GM19455 (cell line): ENCODE measurements at regions not wholly inside any gene's neighbourhood (a gene's known extent, or its start where the extent isn't known, plus 50 kb on each side); places are given as distances from the start of the nearest gene placed in this dataset.
"Not testable (repeated sequence)": the region's sequence is repeated elsewhere in the genome, so short reads cannot be mapped to it uniquely, and the experiment has no call there.

Source experiments
- ATAC-seq: cut with Tn5 transposase; IDR thresholded peaks from one replicate; pipeline ENCODE4 v1.9.1; 2021; ENCODE audit not compliant: unreplicated experiment

- no peak for ATAC-seq
These were observed 237.6 kb upstream of the JARID2 start for GRCh38 chr6:15008269-15008668.

DNA sequence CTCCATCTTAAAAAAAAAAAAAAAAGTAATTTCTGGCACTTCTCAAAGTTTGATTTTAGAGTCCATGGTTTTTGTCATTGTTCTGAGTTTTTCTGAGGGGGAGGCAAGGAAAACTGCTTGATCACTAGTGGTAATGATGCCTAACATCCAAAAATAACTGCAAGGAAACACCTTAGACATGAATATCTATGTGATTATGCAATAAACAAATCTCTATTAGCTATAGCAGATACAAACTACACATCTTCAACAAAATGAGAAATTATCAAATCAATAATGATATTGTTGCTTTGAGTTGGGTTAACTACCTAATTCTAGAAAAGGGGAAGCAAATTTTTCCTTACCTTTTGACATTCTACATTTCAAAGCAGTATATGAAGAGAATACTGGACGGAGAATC lies 230.9 kb upstream of the JARID2 start:
- no peak for ATAC-seq

DNA sequence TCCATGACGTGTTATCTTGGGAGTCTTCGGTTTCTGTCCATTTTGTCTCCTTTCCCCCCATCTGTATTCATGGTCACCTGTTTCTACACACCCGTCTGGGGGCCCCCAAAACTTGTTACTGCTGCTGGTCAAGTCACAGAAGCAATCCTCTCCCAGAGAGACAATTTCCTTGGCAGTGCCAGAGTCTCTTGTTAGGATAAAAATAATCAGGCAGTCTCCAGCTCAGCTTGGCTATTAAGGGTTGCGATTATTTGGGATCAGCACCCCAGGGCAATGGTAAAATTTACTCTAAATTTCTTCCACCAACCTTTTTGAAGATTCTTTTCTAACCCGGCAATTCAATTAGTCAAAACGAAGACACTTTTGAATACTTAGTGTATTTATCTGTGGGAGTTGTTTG lies 229.1 kb upstream of the JARID2 start:
- no peak for ATAC-seq

DNA sequence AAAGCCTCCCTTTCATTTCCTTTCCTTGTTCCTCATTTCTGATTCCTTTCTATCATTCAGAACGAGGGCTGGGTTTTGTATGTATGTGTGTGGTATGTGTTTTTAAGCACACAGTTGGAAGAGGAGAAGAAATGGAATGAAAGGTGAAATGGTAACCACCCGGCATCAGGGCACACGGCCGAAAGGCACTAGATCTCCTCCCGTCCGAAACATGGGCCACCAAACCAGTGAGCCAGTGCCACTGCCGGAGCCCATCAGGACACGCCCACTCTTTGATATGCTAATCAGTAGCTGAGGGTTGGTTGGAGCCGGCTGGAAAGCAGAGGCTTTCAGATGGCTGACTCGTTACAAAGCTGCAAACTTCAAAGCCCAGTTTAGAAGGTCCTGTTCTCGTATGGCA lies 228.6 kb upstream of the JARID2 start:
- no peak for ATAC-seq

- no peak for ATAC-seq
These were observed 228.1 kb upstream of the JARID2 start for GRCh38 chr6:15017803-15018202.

GRCh38 chr6:15020119-15020770 lies 225.6 kb upstream of the JARID2 start:
- ATAC-seq: no peak

- ATAC-seq: no peak
These were observed 224.8 kb upstream of the JARID2 start for GRCh38 chr6:15021074-15021473.

DNA sequence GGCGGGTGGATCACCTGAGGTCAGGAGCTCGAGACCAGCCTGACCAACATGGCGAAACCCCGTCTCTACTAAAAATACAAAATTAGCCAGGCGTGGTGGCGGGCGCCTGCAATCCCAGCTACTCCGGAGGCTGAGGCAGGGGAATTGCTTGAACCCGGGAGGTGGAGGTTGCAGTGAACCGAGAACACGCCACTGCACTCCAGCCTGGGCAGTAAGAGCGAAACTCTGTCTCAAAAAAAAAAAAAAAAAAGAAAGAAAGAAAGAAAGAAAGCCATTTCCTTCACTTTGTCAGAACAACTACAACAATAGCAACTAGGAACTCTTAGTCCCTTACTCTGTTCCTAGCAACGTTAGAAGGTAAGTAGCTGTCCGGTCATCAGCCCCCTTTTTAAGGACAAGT lies 222.9 kb upstream of the JARID2 start:
- ATAC-seq: not testable (repeated sequence)

DNA sequence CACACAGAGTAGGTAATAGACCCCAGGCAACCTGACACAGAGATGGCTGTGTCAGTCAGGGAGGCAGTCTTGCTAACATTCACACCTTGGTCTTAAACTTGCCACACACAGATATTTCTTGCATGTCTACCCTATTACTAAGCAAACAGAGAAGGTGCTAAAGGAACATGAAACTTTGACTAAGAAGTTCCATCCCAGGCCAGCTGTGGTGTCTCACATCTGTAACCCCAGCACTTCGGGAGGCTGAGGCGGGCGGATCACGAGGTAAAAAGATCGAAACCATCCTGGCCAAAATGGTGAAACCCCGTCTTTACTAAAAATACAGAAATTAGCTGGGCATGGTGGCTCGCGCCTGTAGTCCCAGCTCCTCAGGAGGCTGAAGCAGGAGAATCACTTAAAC lies 222.4 kb upstream of the JARID2 start:
- ATAC-seq: peak; percentile 88

- ATAC-seq: no peak
These were observed 220.4 kb upstream of the JARID2 start for GRCh38 chr6:15025446-15025845.

- ATAC-seq: no peak
These were observed 219.0 kb upstream of the JARID2 start for GRCh38 chr6:15026832-15027231.

- ATAC-seq: no peak
These were observed 218.4 kb upstream of the JARID2 start for GRCh38 chr6:15027472-15027871.

DNA sequence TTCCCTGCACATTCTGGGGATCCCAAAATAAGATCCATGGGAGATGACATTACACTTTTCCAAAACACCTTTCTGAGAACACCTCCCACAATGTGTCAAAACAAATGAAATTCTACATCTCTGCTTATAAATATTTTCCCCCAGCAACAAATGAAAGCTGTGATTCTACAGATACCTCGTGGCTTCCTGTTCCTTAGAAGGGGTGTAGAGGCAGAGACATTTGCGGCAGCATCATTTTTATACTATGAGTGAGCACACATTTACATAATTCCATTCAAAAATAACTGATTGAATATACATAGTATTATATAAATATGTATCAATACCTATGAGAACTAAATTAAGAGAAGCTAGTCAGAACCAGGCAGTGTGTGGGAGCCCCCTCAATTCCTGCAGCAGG lies 213.9 kb upstream of the JARID2 start:
- ATAC-seq: no peak

GRCh38 chr6:15033850-15034203 lies 212.0 kb upstream of the JARID2 start:
- ATAC-seq: no peak

GRCh38 chr6:15036690-15037245 lies 209.1 kb upstream of the JARID2 start:
- ATAC-seq: no peak

- no peak for ATAC-seq
These were observed 208.6 kb upstream of the JARID2 start for GRCh38 chr6:15037253-15037652.

DNA sequence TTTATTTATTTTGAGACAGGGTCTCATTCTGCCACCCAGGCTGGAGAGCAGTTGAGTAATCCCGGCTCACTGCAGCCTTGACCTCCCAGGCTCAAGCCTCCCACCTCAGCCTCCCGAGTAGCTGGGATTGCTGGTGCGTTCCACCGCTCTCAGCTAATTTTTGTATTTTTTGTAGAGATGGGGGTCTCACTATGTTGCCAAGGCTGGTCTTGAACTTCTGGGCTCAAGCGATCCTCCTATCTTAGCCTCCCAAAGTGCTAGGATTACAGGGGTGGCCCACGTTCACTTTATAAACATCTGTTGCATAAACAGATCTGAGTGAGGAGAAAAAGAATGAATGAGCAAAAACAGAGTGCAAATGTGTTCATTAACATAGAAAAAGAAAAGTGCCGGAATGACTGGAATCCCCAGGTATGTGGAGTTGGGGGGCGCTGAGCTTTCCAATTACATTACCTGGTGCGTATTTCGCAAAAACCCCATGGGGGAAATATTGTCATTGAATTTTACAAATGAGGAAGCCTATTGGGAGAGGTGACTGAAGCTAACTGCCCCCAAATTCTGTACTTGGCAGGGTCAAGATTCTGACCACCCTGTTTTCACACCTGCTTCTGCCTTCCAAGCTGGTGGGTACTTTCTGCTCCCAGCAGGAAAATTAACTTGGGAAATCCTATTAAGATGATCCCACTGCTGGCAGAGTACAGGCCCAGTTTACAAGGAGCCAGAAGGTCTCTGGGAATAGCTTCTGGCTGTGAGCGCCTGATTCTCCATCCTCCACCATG lies 207.7 kb upstream of the JARID2 start:
- ATAC-seq: no peak

DNA sequence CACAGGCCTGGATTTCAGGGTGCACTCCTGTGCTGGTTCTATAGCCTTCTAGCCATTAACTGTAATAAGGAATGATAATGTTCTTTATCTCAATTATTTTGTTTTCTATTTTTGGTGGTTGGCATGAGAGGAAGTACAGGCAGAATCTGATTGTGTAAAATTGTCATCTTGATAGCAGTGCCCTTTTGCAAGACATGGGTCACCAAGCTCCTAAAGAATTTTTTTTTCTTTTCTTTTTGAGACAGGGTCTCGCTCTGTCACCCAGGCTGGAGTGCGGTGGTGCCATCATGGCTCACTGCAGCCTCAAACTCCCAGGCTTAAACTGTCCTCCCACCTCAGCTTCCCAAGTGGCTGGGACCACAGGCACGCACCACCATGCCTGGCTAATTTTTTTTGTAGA lies 206.7 kb upstream of the JARID2 start:
- no peak for ATAC-seq

DNA sequence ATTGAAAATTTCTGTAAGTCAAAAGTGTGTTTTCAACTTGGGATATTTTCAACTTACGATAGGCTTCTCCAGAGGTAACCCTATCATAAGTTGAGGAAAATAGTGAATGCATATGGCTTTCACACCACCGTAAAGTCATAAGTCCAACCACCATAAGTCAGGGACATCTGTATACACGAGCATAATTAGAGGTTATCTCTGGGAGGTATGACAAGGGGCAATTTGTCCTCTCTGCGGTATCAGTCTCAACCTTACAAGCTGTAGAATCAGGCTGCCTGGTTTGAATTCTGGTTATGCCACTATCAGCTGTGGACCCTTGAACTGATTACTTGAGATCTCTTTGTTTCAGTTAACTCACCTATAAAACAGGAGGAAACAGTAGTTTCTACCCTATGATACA lies 202.9 kb upstream of the JARID2 start:
- ATAC-seq: no peak

DNA sequence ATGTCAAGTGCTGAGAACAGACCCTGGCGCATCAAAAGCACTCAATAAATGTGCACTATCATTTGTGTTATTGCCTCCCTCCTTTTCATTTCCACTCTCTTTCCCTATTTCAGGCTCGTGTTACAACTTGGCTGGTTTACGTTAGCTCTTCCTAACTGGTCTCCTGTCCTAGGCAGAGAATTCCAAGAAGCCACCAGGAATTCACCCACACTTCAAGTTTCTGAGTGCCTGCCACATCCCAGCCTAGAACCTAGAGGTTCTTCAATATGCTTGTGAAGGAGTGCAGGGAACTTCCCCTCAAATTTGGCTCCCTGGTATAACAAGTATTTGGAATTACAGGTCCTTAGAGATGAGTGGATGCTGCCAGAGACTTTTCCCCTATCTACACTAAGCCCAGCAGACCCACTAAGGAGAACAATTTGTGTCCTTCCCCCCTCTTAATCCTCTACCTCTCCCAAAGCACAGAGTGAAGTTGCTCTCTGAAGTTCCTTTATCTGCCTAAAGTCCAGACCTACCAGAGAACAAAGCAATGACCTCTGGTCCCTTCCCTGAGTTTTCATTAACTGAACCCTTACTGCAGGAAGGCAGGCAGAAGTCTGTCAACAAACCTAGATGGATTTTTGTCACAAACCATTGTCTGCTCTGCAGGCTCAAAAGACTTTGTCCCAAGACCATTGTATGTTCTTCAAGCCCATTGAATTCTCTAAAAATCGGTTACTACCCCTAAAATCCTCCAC lies 201.6 kb upstream of the JARID2 start:
- ATAC-seq: no peak

DNA sequence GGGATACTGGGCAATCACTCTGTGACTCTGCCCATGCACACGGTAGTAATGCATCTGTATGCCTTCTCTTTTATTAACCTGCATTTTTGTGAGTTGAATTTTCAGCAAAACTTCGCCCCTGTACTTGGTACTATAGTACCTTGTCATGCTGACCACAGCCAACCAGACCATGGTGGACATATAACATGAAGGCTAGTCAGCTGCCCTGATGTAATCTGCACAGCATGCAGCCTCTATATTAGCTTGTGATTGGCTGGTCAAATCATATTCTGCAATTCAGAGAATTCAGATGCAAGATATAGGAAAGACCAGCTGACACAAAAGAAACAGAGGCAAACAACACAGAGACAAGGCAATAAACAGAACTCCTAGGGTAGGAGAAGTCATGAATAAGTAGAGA lies 200.9 kb upstream of the JARID2 start:
- no peak for ATAC-seq

GRCh38 chr6:15046751-15047150 lies 199.1 kb upstream of the JARID2 start:
- ATAC-seq: no peak
